Panc1 (cell line): ENCODE measurements at regions not wholly inside any gene's neighbourhood (a gene's known extent, or its start where the extent isn't known, plus 50 kb on each side); places are given as distances from the start of the nearest gene placed in this dataset.

Source experiments
- POLR2AphosphoS5 ChIP-seq: IDR thresholded peaks from 2 replicates; pipeline ENCODE4 v1.6.1; 2012; ENCODE audit warnings: mild to moderate bottlenecking, low read depth, low read length, moderate library complexity
- TF ChIP-seq, protein P1 (sequence below): fragments of 450-650 bp; IDR thresholded peaks from 2 replicates; pipeline ENCODE4 v1.5.1; 2017; ENCODE audit warnings: mild to moderate bottlenecking
- TF ChIP-seq, protein P2 (sequence below), 2 experiments: IDR thresholded peaks; 2 replicates each; pipeline ENCODE4 v1.6.1; 2011 to 2012; ENCODE audit warnings: low read depth in 2 of 2, control low read depth in 1 of 2, low read length in 1 of 2, mild to moderate bottlenecking in 1 of 2, moderate library complexity in 1 of 2; ENCODE audit not compliant: insufficient read depth in 1 of 2

DNA sequence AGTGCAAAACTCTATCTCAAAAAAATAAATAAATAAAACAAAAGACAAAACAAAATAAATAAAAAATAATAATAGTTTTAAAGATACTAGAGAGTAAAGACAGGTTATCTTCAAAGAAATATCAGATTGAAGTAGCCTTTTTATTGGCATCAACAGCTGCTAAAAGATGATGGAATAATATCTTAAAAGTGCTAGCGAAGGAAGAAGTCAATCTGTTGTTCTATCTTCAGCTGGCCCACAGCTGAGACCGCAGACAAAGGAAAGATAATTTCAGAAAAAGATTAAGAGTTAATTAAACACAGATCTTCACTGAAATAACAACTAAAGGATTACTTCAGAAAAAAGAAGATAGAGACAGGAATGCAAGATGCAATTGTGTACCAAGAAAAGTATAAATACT, 130.2 kb upstream of the PKDCC start:
- TF ChIP-seq, protein P1, sequence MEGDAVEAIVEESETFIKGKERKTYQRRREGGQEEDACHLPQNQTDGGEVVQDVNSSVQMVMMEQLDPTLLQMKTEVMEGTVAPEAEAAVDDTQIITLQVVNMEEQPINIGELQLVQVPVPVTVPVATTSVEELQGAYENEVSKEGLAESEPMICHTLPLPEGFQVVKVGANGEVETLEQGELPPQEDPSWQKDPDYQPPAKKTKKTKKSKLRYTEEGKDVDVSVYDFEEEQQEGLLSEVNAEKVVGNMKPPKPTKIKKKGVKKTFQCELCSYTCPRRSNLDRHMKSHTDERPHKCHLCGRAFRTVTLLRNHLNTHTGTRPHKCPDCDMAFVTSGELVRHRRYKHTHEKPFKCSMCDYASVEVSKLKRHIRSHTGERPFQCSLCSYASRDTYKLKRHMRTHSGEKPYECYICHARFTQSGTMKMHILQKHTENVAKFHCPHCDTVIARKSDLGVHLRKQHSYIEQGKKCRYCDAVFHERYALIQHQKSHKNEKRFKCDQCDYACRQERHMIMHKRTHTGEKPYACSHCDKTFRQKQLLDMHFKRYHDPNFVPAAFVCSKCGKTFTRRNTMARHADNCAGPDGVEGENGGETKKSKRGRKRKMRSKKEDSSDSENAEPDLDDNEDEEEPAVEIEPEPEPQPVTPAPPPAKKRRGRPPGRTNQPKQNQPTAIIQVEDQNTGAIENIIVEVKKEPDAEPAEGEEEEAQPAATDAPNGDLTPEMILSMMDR = no peak
- no peak for TF ChIP-seq POLR2AphosphoS5
- TF ChIP-seq, protein P2, sequence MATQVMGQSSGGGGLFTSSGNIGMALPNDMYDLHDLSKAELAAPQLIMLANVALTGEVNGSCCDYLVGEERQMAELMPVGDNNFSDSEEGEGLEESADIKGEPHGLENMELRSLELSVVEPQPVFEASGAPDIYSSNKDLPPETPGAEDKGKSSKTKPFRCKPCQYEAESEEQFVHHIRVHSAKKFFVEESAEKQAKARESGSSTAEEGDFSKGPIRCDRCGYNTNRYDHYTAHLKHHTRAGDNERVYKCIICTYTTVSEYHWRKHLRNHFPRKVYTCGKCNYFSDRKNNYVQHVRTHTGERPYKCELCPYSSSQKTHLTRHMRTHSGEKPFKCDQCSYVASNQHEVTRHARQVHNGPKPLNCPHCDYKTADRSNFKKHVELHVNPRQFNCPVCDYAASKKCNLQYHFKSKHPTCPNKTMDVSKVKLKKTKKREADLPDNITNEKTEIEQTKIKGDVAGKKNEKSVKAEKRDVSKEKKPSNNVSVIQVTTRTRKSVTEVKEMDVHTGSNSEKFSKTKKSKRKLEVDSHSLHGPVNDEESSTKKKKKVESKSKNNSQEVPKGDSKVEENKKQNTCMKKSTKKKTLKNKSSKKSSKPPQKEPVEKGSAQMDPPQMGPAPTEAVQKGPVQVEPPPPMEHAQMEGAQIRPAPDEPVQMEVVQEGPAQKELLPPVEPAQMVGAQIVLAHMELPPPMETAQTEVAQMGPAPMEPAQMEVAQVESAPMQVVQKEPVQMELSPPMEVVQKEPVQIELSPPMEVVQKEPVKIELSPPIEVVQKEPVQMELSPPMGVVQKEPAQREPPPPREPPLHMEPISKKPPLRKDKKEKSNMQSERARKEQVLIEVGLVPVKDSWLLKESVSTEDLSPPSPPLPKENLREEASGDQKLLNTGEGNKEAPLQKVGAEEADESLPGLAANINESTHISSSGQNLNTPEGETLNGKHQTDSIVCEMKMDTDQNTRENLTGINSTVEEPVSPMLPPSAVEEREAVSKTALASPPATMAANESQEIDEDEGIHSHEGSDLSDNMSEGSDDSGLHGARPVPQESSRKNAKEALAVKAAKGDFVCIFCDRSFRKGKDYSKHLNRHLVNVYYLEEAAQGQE (IDR thresholded peaks at IDR 0.05; ENCODE audit: insufficient read depth in 1 of 2, low read depth in 2 of 2, low read length in 1 of 2) = no peak
